NCI-H82 (cell line): ENCODE measurements at regions not wholly inside any gene's neighbourhood (a gene's known extent, or its start where the extent isn't known, plus 50 kb on each side); places are given as distances from the start of the nearest gene placed in this dataset.
A peak's percentile ranks its signal among the peaks of the same experiment; 100 is the strongest.
"Not testable (repeated sequence)": the region's sequence is repeated elsewhere in the genome, so short reads cannot be mapped to it uniquely, and the experiment has no call there.

ENCODE experiments used
- DNase-seq: peaks from one replicate; lab custom pipeline; 2025; lab: John Stamatoyannopoulos, UW

GRCh38 chr2:142575561-142575960 is 301.9 kb upstream of the KYNU start:
- DNase-seq, result no peak

GRCh38 chr2:142574388-142574787 is 303.1 kb upstream of the KYNU start:
- DNase-seq, result no peak

GRCh38 chr2:142572346-142573132 is 304.9 kb upstream of the KYNU start:
- DNase-seq, result no peak

GRCh38 chr2:142571934-142572333 is 305.5 kb upstream of the KYNU start:
- DNase-seq, result no peak

GRCh38 chr2:142562900-142563299 is 314.6 kb upstream of the KYNU start:
- DNase-seq, result no peak

- no peak for DNase-seq
These were observed 315.8 kb upstream of the KYNU start for GRCh38 chr2:142561656-142562055.

GRCh38 chr2:142557391-142557790 is 320.1 kb upstream of the KYNU start:
- no peak for DNase-seq

GRCh38 chr2:142545999-142546398 is 331.5 kb upstream of the KYNU start:
- not testable (repeated sequence) for DNase-seq

- no peak for DNase-seq
These were observed 332.4 kb upstream of the KYNU start for GRCh38 chr2:142545036-142545435.

GRCh38 chr2:142544173-142544572 is 333.3 kb upstream of the KYNU start:
- no peak for DNase-seq

GRCh38 chr2:142542431-142542910 is 335.0 kb upstream of the KYNU start:
- DNase-seq, result no peak

- DNase-seq, result no peak
These were observed 340.5 kb upstream of the KYNU start for GRCh38 chr2:142536966-142537365.

GRCh38 chr2:142536492-142536891 is 341.0 kb upstream of the KYNU start:
- DNase-seq, result no peak

GRCh38 chr2:142535311-142535710 is 342.2 kb upstream of the KYNU start:
- DNase-seq, result no peak

- DNase-seq, result no peak
These were observed 344.3 kb upstream of the KYNU start for GRCh38 chr2:142533177-142533576.

- DNase-seq, result no peak
These were observed 346.1 kb upstream of the KYNU start for GRCh38 chr2:142531377-142531776.

- no peak for DNase-seq
These were observed 351.7 kb upstream of the KYNU start for GRCh38 chr2:142525720-142526119.

GRCh38 chr2:142521492-142521891 is 356.0 kb upstream of the KYNU start:
- DNase-seq, result no peak

- DNase-seq, result no peak
These were observed 362.0 kb upstream of the KYNU start for GRCh38 chr2:142515493-142515892.

GRCh38 chr2:142509401-142509800 is 368.1 kb upstream of the KYNU start:
- DNase-seq, result no peak

- no peak for DNase-seq
These were observed 372.7 kb upstream of the KYNU start for GRCh38 chr2:142504754-142505153.

- DNase-seq, result peak; percentile 88
These were observed 371.6 kb upstream of the LRP1B start for GRCh38 chr2:142502402-142502801.

- DNase-seq, result peak; percentile 38
These were observed 364.3 kb upstream of the LRP1B start for GRCh38 chr2:142495141-142495540.

GRCh38 chr2:142489631-142490030 is 358.8 kb upstream of the LRP1B start:
- not testable (repeated sequence) for DNase-seq
